K562 (cell line): ENCODE measurements at regions not wholly inside any gene's neighbourhood (a gene's known extent, or its start where the extent isn't known, plus 50 kb on each side); places are given as distances from the start of the nearest gene placed in this dataset.

Source experiments
- ATAC-seq: fragments of 200-7000 bp; cut with Tn5 transposase; 3 replicates; pipeline ENCODE4 v1.9.1; 2020; ENCODE audit warnings: moderate library complexity
- BruUV-seq: library from RNA; stranded (reverse); fragments of 400-500 nt; replicated peaks from 2 replicates; lab custom pipeline; 2021; lab: Mats Ljungman, UMichigan
- CTCF ChIA-PET: fragments of 300-600 bp; formaldehyde crosslinking; extraction: SDS; loops from one replicate; lab custom pipeline; 2021; ENCODE audit warnings: low intra/inter-chr PET ratio; lab: Yijun Ruan, JAX
- POLR2A ChIA-PET: fragments of 300-600, 350-650 bp; sonication (Branson Sonifier 250); formaldehyde crosslinking; extraction: SDS; loops from one replicate; lab custom pipeline; 2021; ENCODE audit warnings: antibody characterized with exemption, inconsistent platforms; lab: Yijun Ruan, JAX
- DNase-seq, 4 experiments: peaks; one replicate each; pipeline versions ENCODE4 v3.0.0 to v3.0.0-alpha.2; 2011 to 2018; ENCODE audit warnings: low spot score in 3 of 4, mixed read lengths in 3 of 4; ENCODE audit errors: extremely low read depth in 1 of 4
- FAIRE-seq: peaks from 2 replicates; lab custom pipeline; 2011; peaks lifted over from hg19 to GRCh38; lab: Jason Lieb, UNC
- H2AFZ ChIP-seq: 2 replicates; pipeline ENCODE4 v1.6.0; 2011; ENCODE audit warnings: low read depth, low read length, control low read depth, inconsistent platforms
- H3K27ac ChIP-seq: fragments of 200-600 bp; 3 replicates; pipeline ENCODE4 v1.8.0; 2011; ENCODE audit warnings: low read depth, mild to moderate bottlenecking, control low read depth, inconsistent platforms, low read length, moderate library complexity, mixed read lengths; ENCODE audit errors: extremely low read depth
- H3K27me3 ChIP-seq, 2 experiments: fragments of 300-600 bp in 1 of 2; 2 replicates in 1 of 2; 3 replicates in 1 of 2; pipeline versions ENCODE4 v1.6.0 to v1.8.0; 2011; ENCODE audit warnings: inconsistent platforms in 2 of 2, low read length in 2 of 2, mild to moderate bottlenecking in 1 of 2, mixed read lengths in 1 of 2, moderate library complexity in 1 of 2; ENCODE audit not compliant: control insufficient read depth in 2 of 2, insufficient read depth in 2 of 2
- H3K36me3 ChIP-seq: fragments of 300-600 bp; 3 replicates; pipeline ENCODE4 v1.8.0; 2011; ENCODE audit warnings: mild to moderate bottlenecking, low read length, inconsistent platforms; ENCODE audit not compliant: control insufficient read depth, insufficient read depth
- H3K4me1 ChIP-seq, 2 experiments: fragments of 200-600 bp in 1 of 2; replicated peaks in 1 of 2; 2 replicates in 1 of 2; 3 replicates in 1 of 2; pipeline versions ENCODE4 v1.5.1 to v1.8.0; 2011; ENCODE audit warnings: inconsistent platforms in 2 of 2, low read length in 2 of 2, mild to moderate bottlenecking in 1 of 2, mixed read lengths in 1 of 2, moderate library complexity in 1 of 2; ENCODE audit not compliant: control insufficient read depth in 2 of 2, insufficient read depth in 2 of 2
- H3K4me2 ChIP-seq: 2 replicates; pipeline ENCODE4 v1.6.1; 2011; ENCODE audit warnings: low read length, control low read depth, inconsistent platforms, mixed read lengths; ENCODE audit not compliant: insufficient read depth
- H3K4me3 ChIP-seq: fragments of 200-600 bp; sonication (generic), shearing (Covaris generic); 2 replicates; pipeline ENCODE4 v1.5.1; 2016; ENCODE audit warnings: control low read depth, inconsistent platforms
- H3K79me2 ChIP-seq: fragments of 200-600 bp; 3 replicates; pipeline ENCODE4 v1.8.0; 2011; ENCODE audit warnings: low read length, inconsistent platforms; ENCODE audit not compliant: control insufficient read depth, insufficient read depth
- H3K9ac ChIP-seq, 2 experiments: 2 replicates each; pipeline versions ENCODE4 v1.6.0 to v1.6.1; 2011; ENCODE audit warnings: low read depth in 2 of 2, low read length in 2 of 2, control low read depth in 1 of 2, inconsistent platforms in 1 of 2, mild to moderate bottlenecking in 1 of 2, mixed read lengths in 1 of 2; ENCODE audit not compliant: insufficient read depth in 1 of 2
- H3K9me1 ChIP-seq: one replicate; pipeline ENCODE4 v1.6.0; 2011; ENCODE audit warnings: inconsistent platforms, mild to moderate bottlenecking, low read length, moderate library complexity; ENCODE audit not compliant: control insufficient read depth, insufficient read depth
- H3K9me3 ChIP-seq: replicated peaks from 2 replicates; pipeline ENCODE4 v1.5.1; 2011; ENCODE audit warnings: low read depth, low read length, inconsistent platforms; ENCODE audit not compliant: control insufficient read depth, insufficient read depth
- H4K20me1 ChIP-seq: replicated peaks from 2 replicates; pipeline ENCODE4 v1.6.1; 2011; ENCODE audit warnings: low read length, inconsistent platforms, mixed read lengths; ENCODE audit not compliant: control insufficient read depth, insufficient read depth
- LCOR ChIP-seq: sonication (generic); formaldehyde crosslinking; IDR thresholded peaks from 2 replicates; pipeline ENCODE4 v1.8.0; 2022; ENCODE audit warnings: mild to moderate bottlenecking, missing genetic modification reagents
- PHTF2 ChIP-seq: fragments of 250-450 bp; sonication (Bioruptor Pico); IDR thresholded peaks from 2 replicates; pipeline ENCODE4 v1.5.0; 2021; ENCODE audit warnings: mild to moderate bottlenecking
- SRF ChIP-seq, 2 experiments: fragments of 250-450, 450-650 bp in 1 of 2; sonication (Bioruptor Pico) in 1 of 2; sonication (generic) in 1 of 2; formaldehyde crosslinking; IDR thresholded peaks; 2 replicates each; pipeline versions ENCODE4 v1.5.0 to v1.5.1; 2020 to 2022; ENCODE audit warnings: mild to moderate bottlenecking in 1 of 2, missing genetic modification reagents in 1 of 2
- ZNF12 ChIP-seq: sonication (generic); formaldehyde crosslinking; IDR thresholded peaks from 2 replicates; pipeline ENCODE4 v1.4.0; 2020; ENCODE audit warnings: mild to moderate bottlenecking, missing genetic modification reagents
- ZNF696 ChIP-seq: fragments of 250-450 bp; sonication (Bioruptor Pico); conservative IDR thresholded peaks from 2 replicates; pipeline ENCODE4 v1.4.0; 2020; ENCODE audit warnings: mild to moderate bottlenecking, moderate library complexity
- WGBS: fragments of 100-300 bp; shearing (Covaris generic); methylation state at CpG from one replicate; pipeline ENCODE4 v1.1.6; 2016; ENCODE audit warnings: low coverage, mixed read lengths; ENCODE audit not compliant: insufficient coverage; ENCODE audit errors: missing lambda C conversion rate; 5-methylcytosine and 5-hydroxymethylcytosine counted together
- in situ Hi-C: fragments of 300-500 bp; cut with MboI; formaldehyde crosslinking; loops from 4 replicates; pipeline ENCODE4 v1.15.0; 2018; ENCODE audit warnings: inconsistent platforms, mixed read lengths
- intact Hi-C: fragments of 100-400 bp; cut with micrococcal nuclease; formaldehyde crosslinking; loops from 2 replicates; pipeline ENCODE4 v1.14.2; 2022
- TF ChIP-seq, protein P1 (sequence below): fragments of 250-450 bp; sonication (Bioruptor Pico); IDR thresholded peaks from 2 replicates; pipeline ENCODE4 v1.4.0; 2020
- TF ChIP-seq, protein P2 (sequence below): fragments of 450-650 bp; IDR thresholded peaks from 2 replicates; pipeline ENCODE4 v1.6.1; 2016; ENCODE audit warnings: mild to moderate bottlenecking, moderate library complexity
- TF ChIP-seq, protein P3 (sequence below): fragments of 450-650 bp; IDR thresholded peaks from 2 replicates; pipeline ENCODE4 v1.6.1; 2017; ENCODE audit warnings: antibody characterized with exemption

DNA sequence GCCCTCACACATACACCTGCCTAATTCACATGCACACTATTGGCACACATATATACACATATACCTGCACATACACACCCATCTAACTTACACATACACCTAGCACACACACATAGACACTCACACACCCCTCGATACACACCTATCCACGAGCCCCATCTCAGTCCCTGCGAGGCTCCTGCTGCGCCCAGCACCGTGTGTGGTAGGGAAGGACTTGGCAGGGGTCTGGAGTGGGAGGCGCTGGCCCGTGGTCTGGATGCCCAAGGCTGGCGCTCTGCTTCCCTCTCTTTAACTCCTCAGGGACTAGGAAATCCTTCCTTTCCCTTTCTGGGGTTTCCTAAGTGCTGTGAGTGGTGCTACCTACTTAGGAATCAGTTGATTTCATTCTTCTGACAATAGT lies 202.7 kb downstream of the UQCRFS1 start:
- under 1% methylated on average over 8 of the region's 8 CpGs for WGBS
- ChIA-PET POLR2A (no interaction called here), CTCF (no interaction called here)
- Histone ChIP-seq H3K4me2 (no peak overlapping the region), H3K4me3 (no peak overlapping the region), H2AFZ (no peak overlapping the region), H3K36me3 (no peaks in the 10 kb centered on the region), H4K20me1 (no peaks in the 10 kb centered on the region), H3K27me3 (peaks cover 2 to 20% of the 10 kb centered on the region in 2 experiments; a peak in 4 of 5 replicates), H3K9ac (no peak overlapping the region), H3K9me1 (no peaks in the 10 kb centered on the region), H3K79me2 (no peaks in the 10 kb centered on the region), H3K9me3 (no peaks in the 10 kb centered on the region), H3K27ac (no peak overlapping the region), H3K4me1 (no peaks in the 10 kb centered on the region)
- DNase-seq (no peak), ATAC-seq (no peak), FAIRE-seq (no peak)
- no TSS peak for BruUV-seq
- intact Hi-C loops (no loop called here), in situ Hi-C loops (no loop called here)
- TF ChIP-seq, protein P1, sequence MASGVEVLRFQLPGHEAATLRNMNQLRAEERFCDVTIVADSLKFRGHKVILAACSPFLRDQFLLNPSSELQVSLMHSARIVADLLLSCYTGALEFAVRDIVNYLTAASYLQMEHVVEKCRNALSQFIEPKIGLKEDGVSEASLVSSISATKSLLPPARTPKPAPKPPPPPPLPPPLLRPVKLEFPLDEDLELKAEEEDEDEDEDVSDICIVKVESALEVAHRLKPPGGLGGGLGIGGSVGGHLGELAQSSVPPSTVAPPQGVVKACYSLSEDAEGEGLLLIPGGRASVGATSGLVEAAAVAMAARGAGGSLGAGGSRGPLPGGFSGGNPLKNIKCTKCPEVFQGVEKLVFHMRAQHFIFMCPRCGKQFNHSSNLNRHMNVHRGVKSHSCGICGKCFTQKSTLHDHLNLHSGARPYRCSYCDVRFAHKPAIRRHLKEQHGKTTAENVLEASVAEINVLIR (CRISPR knock-in tag) = no peak
- no peak for TF ChIP-seq SRF (CRISPR knock-in tag; IDR thresholded peaks at IDR 0.05)
- no peak for TF ChIP-seq ZNF12 (CRISPR knock-in tag)
- TF ChIP-seq, protein P2, sequence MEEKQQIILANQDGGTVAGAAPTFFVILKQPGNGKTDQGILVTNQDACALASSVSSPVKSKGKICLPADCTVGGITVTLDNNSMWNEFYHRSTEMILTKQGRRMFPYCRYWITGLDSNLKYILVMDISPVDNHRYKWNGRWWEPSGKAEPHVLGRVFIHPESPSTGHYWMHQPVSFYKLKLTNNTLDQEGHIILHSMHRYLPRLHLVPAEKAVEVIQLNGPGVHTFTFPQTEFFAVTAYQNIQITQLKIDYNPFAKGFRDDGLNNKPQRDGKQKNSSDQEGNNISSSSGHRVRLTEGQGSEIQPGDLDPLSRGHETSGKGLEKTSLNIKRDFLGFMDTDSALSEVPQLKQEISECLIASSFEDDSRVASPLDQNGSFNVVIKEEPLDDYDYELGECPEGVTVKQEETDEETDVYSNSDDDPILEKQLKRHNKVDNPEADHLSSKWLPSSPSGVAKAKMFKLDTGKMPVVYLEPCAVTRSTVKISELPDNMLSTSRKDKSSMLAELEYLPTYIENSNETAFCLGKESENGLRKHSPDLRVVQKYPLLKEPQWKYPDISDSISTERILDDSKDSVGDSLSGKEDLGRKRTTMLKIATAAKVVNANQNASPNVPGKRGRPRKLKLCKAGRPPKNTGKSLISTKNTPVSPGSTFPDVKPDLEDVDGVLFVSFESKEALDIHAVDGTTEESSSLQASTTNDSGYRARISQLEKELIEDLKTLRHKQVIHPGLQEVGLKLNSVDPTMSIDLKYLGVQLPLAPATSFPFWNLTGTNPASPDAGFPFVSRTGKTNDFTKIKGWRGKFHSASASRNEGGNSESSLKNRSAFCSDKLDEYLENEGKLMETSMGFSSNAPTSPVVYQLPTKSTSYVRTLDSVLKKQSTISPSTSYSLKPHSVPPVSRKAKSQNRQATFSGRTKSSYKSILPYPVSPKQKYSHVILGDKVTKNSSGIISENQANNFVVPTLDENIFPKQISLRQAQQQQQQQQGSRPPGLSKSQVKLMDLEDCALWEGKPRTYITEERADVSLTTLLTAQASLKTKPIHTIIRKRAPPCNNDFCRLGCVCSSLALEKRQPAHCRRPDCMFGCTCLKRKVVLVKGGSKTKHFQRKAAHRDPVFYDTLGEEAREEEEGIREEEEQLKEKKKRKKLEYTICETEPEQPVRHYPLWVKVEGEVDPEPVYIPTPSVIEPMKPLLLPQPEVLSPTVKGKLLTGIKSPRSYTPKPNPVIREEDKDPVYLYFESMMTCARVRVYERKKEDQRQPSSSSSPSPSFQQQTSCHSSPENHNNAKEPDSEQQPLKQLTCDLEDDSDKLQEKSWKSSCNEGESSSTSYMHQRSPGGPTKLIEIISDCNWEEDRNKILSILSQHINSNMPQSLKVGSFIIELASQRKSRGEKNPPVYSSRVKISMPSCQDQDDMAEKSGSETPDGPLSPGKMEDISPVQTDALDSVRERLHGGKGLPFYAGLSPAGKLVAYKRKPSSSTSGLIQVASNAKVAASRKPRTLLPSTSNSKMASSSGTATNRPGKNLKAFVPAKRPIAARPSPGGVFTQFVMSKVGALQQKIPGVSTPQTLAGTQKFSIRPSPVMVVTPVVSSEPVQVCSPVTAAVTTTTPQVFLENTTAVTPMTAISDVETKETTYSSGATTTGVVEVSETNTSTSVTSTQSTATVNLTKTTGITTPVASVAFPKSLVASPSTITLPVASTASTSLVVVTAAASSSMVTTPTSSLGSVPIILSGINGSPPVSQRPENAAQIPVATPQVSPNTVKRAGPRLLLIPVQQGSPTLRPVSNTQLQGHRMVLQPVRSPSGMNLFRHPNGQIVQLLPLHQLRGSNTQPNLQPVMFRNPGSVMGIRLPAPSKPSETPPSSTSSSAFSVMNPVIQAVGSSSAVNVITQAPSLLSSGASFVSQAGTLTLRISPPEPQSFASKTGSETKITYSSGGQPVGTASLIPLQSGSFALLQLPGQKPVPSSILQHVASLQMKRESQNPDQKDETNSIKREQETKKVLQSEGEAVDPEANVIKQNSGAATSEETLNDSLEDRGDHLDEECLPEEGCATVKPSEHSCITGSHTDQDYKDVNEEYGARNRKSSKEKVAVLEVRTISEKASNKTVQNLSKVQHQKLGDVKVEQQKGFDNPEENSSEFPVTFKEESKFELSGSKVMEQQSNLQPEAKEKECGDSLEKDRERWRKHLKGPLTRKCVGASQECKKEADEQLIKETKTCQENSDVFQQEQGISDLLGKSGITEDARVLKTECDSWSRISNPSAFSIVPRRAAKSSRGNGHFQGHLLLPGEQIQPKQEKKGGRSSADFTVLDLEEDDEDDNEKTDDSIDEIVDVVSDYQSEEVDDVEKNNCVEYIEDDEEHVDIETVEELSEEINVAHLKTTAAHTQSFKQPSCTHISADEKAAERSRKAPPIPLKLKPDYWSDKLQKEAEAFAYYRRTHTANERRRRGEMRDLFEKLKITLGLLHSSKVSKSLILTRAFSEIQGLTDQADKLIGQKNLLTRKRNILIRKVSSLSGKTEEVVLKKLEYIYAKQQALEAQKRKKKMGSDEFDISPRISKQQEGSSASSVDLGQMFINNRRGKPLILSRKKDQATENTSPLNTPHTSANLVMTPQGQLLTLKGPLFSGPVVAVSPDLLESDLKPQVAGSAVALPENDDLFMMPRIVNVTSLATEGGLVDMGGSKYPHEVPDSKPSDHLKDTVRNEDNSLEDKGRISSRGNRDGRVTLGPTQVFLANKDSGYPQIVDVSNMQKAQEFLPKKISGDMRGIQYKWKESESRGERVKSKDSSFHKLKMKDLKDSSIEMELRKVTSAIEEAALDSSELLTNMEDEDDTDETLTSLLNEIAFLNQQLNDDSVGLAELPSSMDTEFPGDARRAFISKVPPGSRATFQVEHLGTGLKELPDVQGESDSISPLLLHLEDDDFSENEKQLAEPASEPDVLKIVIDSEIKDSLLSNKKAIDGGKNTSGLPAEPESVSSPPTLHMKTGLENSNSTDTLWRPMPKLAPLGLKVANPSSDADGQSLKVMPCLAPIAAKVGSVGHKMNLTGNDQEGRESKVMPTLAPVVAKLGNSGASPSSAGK = no peak
- no peak for TF ChIP-seq PHTF2 (CRISPR knock-in tag)
- no peak for TF ChIP-seq LCOR (CRISPR knock-in tag)
- TF ChIP-seq, protein P3, sequence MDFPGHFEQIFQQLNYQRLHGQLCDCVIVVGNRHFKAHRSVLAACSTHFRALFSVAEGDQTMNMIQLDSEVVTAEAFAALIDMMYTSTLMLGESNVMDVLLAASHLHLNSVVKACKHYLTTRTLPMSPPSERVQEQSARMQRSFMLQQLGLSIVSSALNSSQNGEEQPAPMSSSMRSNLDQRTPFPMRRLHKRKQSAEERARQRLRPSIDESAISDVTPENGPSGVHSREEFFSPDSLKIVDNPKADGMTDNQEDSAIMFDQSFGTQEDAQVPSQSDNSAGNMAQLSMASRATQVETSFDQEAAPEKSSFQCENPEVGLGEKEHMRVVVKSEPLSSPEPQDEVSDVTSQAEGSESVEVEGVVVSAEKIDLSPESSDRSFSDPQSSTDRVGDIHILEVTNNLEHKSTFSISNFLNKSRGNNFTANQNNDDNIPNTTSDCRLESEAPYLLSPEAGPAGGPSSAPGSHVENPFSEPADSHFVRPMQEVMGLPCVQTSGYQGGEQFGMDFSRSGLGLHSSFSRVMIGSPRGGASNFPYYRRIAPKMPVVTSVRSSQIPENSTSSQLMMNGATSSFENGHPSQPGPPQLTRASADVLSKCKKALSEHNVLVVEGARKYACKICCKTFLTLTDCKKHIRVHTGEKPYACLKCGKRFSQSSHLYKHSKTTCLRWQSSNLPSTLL = no peak
- TF ChIP-seq ZNF696 (CRISPR knock-in tag) = no peak
